ENCODE measurements at regions not wholly inside any gene's neighbourhood (a gene's known extent, or its start where the extent isn't known, plus 50 kb on each side); places are given as distances from the start of the nearest gene placed in this dataset.

DNA sequence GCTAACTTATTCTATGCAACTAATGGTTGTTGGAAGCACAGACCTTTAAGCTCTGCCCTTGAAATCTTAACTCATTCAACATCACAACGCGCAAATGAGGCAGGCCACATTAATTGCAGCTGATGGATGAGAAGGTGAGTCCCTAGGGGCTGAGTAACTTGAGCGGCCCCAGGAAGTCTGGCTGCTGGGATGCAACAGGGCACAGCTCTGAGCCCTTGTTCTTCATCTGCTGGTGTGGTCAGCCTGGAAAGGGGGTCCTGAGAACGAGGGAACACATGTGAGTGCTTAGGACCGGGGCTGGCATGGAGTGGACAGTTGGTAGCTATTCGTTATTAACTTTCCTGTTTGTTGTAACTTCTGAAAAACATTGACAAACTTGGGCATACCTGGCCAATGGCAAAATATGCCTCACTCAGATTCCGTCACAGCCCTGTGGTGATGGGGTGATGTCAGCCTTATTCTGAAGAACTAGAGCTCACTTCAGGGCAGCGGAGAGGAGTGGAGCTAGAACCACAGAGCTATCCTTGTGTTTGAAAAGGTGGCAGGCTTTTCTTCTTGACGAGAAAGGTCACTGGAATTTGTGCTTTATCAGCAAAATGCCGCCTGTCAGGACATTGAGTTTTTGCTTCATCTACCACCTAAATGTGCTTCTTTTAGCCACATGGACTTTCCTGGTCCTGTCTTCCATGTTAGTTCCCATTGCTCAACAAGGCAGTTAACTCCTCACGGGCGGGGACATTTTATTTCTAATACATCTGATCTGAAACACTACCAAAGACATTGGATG, 145.9 kb upstream of the FHL2 start:
- H2AFZ ChIP-seq (ENCODE audit: insufficient read depth, low read depth, low read length, poor library complexity, severe bottlenecking), result no peak overlapping the region
- H3K4me2 ChIP-seq (replicated peaks; ENCODE audit: low read depth, low read length, poor library complexity, severe bottlenecking), result no peak overlapping the region
- no peaks in the 10 kb centered on the region for H3K27me3 ChIP-seq (replicated peaks in 1 of 4; ENCODE audit: control extremely low read depth in 1 of 4, control insufficient read depth in 3 of 4, insufficient read depth in 4 of 4, low read length in 3 of 4)
- ATAC-seq (ENCODE audit: low read depth), result no peak
- no peak overlapping the region for H3K9ac ChIP-seq (ENCODE audit: low read length)
- H3K27ac ChIP-seq (ENCODE audit: low read length in 2 of 2), result no peak overlapping the region
- H3K36me3 ChIP-seq (replicated peaks in 1 of 2; ENCODE audit: control extremely low read depth in 1 of 2, control insufficient read depth in 1 of 2, extremely low read depth in 1 of 2, insufficient read depth in 2 of 2, low read length in 1 of 2), result no peaks in the 10 kb centered on the region
- no peak overlapping the region for H3K27ac Mint-ChIP-seq
- H3K27me3 Mint-ChIP-seq, result peaks cover 19% of the 10 kb centered on the region
- H3K4me3 ChIP-seq (ENCODE audit: control extremely low read depth in 1 of 5, extremely low read depth in 1 of 5, insufficient read depth in 1 of 5, low read depth in 2 of 5, low read length in 4 of 5), result no peak overlapping the region
- TF ChIP-seq, protein P1, sequence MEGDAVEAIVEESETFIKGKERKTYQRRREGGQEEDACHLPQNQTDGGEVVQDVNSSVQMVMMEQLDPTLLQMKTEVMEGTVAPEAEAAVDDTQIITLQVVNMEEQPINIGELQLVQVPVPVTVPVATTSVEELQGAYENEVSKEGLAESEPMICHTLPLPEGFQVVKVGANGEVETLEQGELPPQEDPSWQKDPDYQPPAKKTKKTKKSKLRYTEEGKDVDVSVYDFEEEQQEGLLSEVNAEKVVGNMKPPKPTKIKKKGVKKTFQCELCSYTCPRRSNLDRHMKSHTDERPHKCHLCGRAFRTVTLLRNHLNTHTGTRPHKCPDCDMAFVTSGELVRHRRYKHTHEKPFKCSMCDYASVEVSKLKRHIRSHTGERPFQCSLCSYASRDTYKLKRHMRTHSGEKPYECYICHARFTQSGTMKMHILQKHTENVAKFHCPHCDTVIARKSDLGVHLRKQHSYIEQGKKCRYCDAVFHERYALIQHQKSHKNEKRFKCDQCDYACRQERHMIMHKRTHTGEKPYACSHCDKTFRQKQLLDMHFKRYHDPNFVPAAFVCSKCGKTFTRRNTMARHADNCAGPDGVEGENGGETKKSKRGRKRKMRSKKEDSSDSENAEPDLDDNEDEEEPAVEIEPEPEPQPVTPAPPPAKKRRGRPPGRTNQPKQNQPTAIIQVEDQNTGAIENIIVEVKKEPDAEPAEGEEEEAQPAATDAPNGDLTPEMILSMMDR (IDR thresholded peaks at IDR 0.05), result no peak
- no peak for TF ChIP-seq EZH2 (IDR thresholded peaks at IDR 0.05; ENCODE audit: borderline replicate concordance, insufficient read depth, low read depth, low read length, poor library complexity, severe bottlenecking)
- ChIA-PET POLR2A (no interaction called here), CTCF (interaction anchor here (2.2 kb wide), 1 partner anchor 176 kb away, joined by 6 read pairs; no protein-coding TSS in a partner anchor)
- no peaks in the 10 kb centered on the region for H4K20me1 ChIP-seq (ENCODE audit: control insufficient read depth, insufficient read depth, low read length, poor library complexity, severe bottlenecking)
- H3K4me3 Mint-ChIP-seq, result no peak overlapping the region
- no peaks in the 10 kb centered on the region for H3K9me3 ChIP-seq (ENCODE audit: control extremely low read depth in 1 of 3, control insufficient read depth in 2 of 3, insufficient read depth in 1 of 3, low read length in 2 of 3)
- H3K79me2 ChIP-seq (ENCODE audit: control insufficient read depth, insufficient read depth, low read length), result no peaks in the 10 kb centered on the region
- peaks cover 0 to 4% of the 10 kb centered on the region in 2 donors for H3K4me1 ChIP-seq (ENCODE audit: control insufficient read depth in 2 of 2, insufficient read depth in 2 of 2, low read length in 2 of 2)
- H3K4me1 Mint-ChIP-seq, result no peaks in the 10 kb centered on the region
- no peaks in the 10 kb centered on the region for H3K9me3 Mint-ChIP-seq (ENCODE audit: insufficient read depth)
- no peak for DNase-seq
- WGBS (ENCODE audit: insufficient coverage), result 90% methylated on average over 10 of the region's 12 CpGs
- intact Hi-C loops (cut with micrococcal nuclease), result loop anchor here (1.0 kb wide), 1 partner anchor 174 kb away; no protein-coding TSS in a partner anchor
